ENCODE measurements at regions not wholly inside any gene's neighbourhood (a gene's known extent, or its start where the extent isn't known, plus 50 kb on each side); places are given as distances from the start of the nearest gene placed in this dataset.

DNA sequence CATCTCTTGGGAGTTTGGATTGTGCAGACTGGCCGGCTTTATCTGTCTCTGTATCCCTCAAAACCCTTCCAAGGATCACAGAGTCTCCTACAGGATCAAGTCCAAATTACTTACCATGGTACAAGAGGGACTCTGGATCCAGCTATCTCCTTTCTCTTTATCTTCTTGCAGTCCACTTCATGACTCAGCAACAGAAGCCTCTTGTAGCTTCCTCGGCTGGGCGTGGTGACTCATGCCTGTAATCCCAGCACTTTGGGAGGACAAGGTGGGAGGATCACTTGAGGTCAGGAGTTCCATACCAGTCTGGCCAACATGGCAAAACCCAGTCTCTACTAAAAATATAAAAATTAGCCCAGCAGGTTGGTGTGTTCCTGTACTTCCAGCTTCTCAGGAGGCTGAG is 189.7 kb downstream of the BCAT1 start:
- DNase-seq (ENCODE audit: low spot score), result no peak
- POLR2A ChIA-PET (ENCODE audit: low non-redundant PET), result no interaction called here
- CTCF ChIA-PET, result interaction anchor here (0.5 to 0.6 kb wide), 2 partner anchors 61 to 287 kb away, joined by 3 read pairs; no protein-coding TSS in a partner anchor
- no peak overlapping the region for H3K27ac ChIP-seq
- TF ChIP-seq, protein P1, sequence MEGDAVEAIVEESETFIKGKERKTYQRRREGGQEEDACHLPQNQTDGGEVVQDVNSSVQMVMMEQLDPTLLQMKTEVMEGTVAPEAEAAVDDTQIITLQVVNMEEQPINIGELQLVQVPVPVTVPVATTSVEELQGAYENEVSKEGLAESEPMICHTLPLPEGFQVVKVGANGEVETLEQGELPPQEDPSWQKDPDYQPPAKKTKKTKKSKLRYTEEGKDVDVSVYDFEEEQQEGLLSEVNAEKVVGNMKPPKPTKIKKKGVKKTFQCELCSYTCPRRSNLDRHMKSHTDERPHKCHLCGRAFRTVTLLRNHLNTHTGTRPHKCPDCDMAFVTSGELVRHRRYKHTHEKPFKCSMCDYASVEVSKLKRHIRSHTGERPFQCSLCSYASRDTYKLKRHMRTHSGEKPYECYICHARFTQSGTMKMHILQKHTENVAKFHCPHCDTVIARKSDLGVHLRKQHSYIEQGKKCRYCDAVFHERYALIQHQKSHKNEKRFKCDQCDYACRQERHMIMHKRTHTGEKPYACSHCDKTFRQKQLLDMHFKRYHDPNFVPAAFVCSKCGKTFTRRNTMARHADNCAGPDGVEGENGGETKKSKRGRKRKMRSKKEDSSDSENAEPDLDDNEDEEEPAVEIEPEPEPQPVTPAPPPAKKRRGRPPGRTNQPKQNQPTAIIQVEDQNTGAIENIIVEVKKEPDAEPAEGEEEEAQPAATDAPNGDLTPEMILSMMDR (conservative IDR thresholded peaks at IDR 0.05; ENCODE audit: low read depth), result no peak

DNA sequence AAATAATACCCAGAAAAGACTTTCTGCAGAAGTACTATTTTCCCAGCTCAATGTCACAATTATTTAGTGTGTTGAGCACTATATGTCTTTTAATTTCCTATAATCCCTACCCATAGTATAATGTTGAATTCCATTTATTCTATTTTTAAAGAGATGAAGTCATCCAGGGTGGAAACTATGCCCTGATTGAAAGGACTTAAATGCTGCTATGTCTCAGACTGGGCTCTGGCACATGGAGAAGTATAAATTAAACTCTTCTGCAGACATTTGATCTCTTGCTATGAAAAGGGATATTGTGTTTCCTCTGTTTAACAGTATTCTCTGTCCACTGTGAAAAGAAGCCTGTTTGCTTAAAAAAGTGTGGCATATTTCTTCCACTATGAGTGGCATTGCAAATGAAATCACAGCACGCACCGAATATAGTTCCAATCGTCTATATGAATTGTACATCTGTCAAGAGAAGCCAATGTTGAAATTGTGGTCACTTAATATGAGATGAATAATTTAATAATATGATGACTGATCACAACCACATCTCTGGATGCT is 192.3 kb downstream of the BCAT1 start:
- ChIA-PET CTCF (no interaction called here), POLR2A (ENCODE audit: low non-redundant PET) (no interaction called here)
- DNase-seq (ENCODE audit: low spot score), result no peak
- TF ChIP-seq, protein P1 (conservative IDR thresholded peaks at IDR 0.05; ENCODE audit: low read depth), result no peak
- H3K27ac ChIP-seq, result no peak overlapping the region

DNA sequence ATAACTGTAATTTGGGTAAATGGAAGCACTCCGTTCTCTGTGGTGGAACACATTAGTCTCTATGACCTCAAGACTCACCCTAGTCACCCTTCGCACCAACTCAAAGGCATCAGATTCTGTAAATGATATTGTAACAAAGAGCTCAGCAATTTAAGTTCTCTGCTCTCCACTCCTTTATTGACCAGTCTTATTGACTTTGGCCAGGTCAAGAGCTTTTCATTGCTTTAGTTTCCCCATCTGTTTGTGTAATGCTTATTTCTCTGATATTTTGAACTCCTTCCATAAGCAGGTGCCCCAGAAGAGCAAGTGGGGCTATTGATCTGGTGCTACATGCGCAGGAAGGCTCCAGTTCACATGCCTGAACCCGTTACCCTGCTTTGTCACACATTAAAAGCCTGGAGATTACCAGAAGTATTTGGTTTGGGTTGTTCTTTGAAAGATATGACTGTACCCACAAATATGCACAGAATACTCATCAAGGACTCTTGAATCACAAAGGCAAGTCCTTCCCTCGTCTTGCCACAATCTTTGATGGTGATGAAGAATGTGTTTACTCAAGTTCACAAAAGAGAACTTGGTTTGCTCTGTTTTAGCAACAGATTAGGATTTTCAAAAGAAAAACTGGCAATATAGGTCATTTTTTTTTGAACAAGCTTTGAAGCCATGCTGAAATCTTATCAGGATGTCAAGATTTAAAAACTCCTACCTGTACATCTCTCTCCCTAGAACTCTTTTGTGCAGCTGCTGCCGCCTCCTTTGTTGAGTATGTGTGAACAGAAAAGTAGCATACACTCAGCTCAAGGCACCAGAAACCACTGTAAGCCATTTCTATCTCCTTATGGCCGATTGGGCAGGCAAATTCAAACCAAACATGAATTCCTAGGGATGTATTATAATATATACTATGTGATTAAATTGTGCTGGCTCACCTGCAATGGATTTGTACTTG is 193.9 kb downstream of the BCAT1 start:
- H3K27ac ChIP-seq, result no peak overlapping the region
- ChIA-PET POLR2A (ENCODE audit: low non-redundant PET) (interaction anchor here (0.6 kb wide), 1 partner anchor 584 kb away, joined by 5 read pairs; no protein-coding TSS in a partner anchor), CTCF (no interaction called here)
- DNase-seq (ENCODE audit: low spot score), result peak; percentile 65
- TF ChIP-seq, protein P1 (conservative IDR thresholded peaks at IDR 0.05; ENCODE audit: low read depth), result no peak

DNA sequence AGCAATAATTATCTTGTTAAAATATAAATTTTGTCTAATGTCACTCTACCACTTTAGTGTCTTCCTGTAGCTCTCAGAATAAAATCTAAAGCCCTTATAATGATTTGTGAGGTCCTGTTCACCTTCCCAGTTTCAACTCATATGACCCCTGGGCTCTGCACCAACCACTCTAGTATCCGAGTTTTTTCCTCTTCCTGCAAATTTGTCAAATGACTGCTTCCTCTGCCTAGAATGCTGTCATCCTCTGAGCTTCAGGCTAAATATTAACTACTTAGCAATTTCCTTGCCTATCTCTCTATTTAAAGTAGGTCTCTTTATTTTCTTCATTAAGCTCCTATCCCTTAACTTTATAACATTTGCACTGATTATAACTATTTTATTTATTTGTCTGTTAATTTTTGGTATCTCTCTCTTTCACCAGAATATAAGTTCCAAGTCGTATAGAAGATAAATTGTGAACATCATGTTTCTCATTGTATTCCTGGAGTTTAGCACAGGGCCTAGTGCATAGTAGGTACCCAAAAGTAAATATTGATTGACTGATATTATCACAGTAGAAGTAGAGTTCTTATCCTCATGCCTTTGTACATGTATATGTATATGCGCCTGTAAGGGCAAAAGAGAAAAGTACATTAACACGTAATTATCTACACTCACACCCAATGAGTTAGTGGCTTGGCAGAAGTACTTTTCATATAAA is 196.0 kb downstream of the BCAT1 start:
- no peak for DNase-seq (ENCODE audit: low spot score)
- POLR2A ChIA-PET (ENCODE audit: low non-redundant PET), result no interaction called here
- H3K27ac ChIP-seq, result no peak overlapping the region
- CTCF ChIA-PET, result no interaction called here
- TF ChIP-seq, protein P1 (conservative IDR thresholded peaks at IDR 0.05; ENCODE audit: low read depth), result no peak

DNA sequence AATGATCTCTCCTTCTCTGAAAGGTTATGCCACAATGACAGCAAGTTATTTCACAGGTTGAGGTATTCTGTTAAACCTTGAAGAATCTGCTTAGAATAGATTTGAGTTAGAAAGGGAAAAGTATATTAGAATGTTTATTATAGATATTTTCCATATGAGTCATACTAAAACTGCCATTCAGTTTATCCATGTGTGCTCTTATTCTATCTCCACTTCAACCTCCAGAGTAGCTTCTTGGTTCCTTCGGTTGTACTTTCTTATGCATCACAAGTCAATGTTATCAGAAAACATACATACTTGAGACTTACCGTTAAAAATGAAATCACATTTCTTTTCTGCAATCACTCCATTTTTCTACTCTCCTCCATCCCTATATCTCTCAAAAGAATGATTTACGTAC is 197.7 kb downstream of the BCAT1 start:
- ChIA-PET CTCF (interaction anchor here (0.6 kb wide), 1 partner anchor 17 kb away, joined by 3 read pairs; no protein-coding TSS in a partner anchor), POLR2A (ENCODE audit: low non-redundant PET) (no interaction called here)
- TF ChIP-seq, protein P1 (conservative IDR thresholded peaks at IDR 0.05; ENCODE audit: low read depth), result no peak
- no peak for DNase-seq (ENCODE audit: low spot score)
- no peak overlapping the region for H3K27ac ChIP-seq

DNA sequence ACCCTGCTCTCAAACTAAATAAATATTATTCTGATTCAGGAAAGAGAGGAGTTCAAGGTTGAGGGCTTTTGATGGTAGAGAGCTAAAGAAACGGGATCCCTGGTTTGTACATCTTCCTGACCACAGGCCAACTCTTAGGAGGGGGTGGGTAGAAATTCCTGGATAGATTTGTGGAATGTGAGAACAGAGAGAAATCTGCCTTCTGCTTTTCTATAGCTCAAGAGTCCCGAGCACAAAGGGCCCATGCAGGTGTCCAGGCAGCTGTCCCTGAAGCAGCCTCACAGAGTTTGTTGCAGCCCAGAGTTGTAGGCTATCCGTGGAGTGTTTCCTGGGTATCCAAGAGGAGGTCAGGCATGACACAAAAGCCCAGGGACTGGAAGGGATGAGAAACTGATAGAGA is 198.6 kb downstream of the BCAT1 start:
- ChIA-PET POLR2A (ENCODE audit: low non-redundant PET) (no interaction called here), CTCF (no interaction called here)
- TF ChIP-seq, protein P1 (conservative IDR thresholded peaks at IDR 0.05; ENCODE audit: low read depth), result no peak
- H3K27ac ChIP-seq, result no peak overlapping the region
- DNase-seq (ENCODE audit: low spot score), result no peak
